ENCODE measurements at regions not wholly inside any gene's neighbourhood (a gene's known extent, or its start where the extent isn't known, plus 50 kb on each side); places are given as distances from the start of the nearest gene placed in this dataset.
A peak's percentile ranks its signal among the peaks of the same experiment; 100 is the strongest.

GRCh38 chr18:27685807-27686412, 491.0 kb downstream of the CDH2 start:
- TF ChIP-seq CTCF (conservative IDR thresholded peaks at IDR 0.05 in 1 of 2, IDR thresholded peaks at IDR 0.05 in 1 of 2; ENCODE audit: extremely low read depth in 1 of 2, insufficient read depth in 1 of 2, low read depth in 1 of 2, low read length in 2 of 2), result peak; percentile 77 to 80
- no peak for TF ChIP-seq EZH2 (IDR thresholded peaks at IDR 0.05; ENCODE audit: borderline replicate concordance, low read length)

Data from mammary epithelial cell (primary cell).